Stimulated activated CD4-positive, alpha-beta T cell treated with anti-CD3 and anti-CD28 coated beads, Interleukin-12 subunit alpha, Interleukin-12 subunit beta, amount 100 ng/mL, for 24 hours (primary cell): ENCODE measurements at regions not wholly inside any gene's neighbourhood (a gene's known extent, or its start where the extent isn't known, plus 50 kb on each side); places are given as distances from the start of the nearest gene placed in this dataset.
"Not testable (repeated sequence)": the region's sequence is repeated elsewhere in the genome, so short reads cannot be mapped to it uniquely, and the experiment has no call there.

Experiments
- DNase-seq, 2 experiments: peaks; one replicate each; pipeline ENCODE4 v3.0.0-alpha.2; 2020; ENCODE audit warnings: low read depth in 2 of 2

DNA sequence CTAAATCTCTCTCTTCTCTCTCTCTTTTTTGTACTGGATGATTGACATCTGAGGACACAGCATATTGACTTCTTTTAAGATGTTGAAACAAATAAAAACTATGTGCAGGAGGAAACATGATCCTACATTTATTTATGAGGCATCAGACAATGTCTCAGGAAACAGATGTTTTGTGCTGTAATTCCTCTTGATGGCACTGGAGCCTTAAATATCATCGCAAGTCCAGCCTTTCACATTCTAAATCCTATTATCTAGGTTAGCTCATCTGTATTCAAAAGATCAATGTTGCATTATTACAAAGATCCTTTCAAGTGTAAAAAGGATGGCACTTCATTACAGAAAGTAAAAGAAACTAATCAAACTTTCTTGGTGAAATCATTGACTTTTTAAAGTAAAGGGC lies 63.9 kb downstream of the MAT2B start:
- no peak for DNase-seq

DNA sequence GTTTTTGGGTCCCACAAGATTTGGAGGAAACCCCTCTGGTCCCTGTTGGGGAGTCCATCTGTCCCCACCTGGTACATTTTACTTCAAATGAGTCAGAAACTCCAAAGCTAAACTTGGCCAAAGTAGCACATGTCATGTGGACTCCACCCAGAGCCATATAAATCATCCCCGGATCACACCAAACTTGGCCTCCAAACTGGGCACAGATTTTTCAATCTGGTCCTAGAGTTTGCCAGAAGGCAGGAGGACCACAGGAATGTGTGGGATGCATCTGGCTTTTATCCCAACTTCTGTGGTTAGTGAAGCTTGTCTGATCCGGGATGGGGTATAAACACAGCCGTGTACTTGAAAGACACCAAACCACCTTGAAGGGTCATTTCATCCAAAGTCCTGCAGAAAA lies 66.3 kb downstream of the MAT2B start:
- no peak for DNase-seq

DNA sequence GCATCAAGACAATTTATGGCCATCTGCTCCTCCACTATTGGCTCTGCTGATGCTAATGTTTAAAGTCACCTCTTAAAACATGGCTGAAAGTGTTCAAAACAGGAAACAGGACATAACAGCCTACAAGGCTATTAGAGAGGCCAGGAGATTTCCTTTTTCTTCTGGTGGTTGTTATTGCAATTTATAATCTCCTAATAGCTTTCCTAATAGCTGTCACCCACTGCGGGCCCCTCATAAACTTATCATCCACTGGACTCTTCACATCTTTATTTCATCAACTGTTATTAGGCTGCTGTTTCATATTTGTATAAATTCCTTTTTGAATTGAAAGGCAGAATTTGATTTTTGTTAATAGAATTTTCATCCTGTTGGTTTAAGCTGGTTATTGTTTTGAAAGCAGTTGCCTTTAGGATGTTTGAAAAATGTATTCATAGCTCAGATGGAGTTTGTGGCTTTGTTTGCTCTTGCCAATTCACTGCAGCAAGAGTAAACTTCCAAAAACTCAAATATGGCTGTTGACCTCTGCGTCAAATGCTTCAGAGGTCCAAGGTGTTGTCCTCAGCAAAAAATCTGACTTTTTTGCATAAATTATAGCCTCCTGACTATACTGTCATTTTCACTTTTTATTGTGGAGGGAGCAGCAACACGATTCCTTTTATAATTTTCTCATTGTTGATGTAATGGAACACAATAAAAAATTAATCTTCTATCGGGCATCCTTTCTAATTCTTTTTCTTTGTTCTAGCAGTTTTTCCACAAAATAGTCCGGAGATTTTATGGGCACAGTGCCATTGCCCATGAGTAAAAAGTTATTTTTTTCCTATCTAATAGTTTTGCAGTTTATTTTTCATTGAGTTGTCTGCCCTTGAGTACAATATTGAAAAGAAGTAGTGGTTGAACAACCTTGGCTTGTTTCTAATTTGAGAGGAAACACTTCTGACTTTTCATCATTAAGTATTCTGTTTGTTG lies 69.3 kb downstream of the MAT2B start:
- DNase-seq: no peak

DNA sequence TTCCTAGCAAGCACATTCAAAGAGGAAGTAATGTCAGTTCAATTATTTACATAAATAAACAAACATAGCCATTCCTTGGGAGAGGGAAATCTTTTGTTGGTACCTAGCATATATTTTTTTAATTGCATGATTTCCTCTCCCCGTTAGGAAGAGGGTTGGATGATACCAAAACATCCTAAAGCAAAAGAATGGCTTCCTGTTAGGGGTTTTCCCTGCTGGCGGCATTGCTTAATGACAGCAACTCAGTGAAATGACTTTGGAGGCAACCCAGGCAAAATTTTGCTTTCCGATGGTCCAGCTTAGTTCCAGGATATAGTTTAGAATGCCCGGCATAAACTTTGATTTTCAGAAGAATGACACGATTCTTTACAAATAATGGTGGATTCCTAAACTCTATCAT lies 73.2 kb downstream of the MAT2B start:
- no peak for DNase-seq

DNA sequence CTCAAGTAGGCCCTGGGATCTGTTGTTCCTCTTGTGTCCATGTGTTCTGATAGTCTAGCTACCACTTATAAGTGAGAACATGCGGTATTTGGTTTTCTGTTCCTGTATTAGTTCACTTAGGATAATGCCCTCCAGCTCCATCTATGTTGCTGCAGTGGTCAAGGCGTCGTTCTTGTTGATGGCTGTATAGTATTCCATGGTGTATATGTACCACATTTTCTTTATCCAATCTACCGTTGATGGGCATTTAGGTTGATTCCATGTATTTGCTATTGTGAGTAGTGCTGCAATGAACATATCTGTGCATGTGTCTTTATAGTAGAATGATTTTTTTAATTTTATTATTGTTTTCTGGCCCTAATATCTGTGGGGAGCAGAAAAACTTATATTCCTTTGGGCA lies 74.3 kb downstream of the MAT2B start:
- DNase-seq: no peak

DNA sequence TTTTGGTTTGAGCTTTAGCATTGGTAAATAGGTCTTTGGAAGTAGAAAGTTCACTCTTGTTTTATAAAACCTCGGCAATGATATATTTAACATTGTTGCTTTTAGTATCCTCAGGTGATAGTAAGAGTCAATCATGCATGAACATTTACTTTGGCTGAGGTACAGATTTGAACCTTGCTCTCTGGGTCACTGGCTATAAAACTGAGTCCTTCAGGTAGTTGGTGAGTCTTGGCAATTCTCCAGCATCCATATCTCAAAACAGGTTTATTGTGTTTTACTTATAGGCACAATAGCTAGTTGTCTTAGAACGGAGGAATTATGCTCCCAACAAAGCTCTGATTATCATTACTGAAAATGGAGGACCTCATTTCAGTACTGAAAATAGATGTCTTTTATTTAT lies 75.1 kb downstream of the MAT2B start:
- DNase-seq: no peak

DNA sequence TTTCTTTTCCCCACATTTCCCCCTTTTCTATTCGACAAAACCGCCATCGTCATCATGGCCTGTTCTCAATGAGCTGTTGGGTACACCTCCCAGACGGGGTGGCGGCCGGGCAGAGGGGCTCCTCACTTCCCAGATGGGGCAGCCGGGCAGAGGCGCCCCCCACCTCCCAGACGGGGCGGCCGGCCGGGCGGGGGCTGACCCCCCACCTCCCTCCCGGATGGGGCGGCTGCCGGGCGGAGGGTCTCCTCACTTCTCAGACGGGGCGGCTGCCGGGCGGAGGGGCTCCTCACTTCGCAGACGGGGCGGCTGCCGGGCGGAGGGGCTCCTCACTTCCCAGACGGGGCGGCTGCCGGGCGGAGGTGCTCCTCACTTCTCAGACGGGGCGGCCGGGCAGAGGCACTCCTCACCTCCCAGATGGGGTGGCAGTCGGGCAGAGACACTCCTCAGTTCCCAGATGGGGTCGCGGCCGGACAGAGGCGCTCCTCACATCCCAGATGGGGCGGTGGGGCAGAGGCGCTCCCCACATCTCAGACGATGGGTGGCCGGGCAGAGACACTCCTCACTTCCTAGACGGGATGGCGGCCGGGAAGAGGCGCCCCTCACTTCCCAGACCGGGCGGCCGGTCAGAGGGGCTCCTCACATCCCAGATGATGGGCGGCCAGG lies 78.2 kb downstream of the MAT2B start:
- not testable (repeated sequence) for DNase-seq

DNA sequence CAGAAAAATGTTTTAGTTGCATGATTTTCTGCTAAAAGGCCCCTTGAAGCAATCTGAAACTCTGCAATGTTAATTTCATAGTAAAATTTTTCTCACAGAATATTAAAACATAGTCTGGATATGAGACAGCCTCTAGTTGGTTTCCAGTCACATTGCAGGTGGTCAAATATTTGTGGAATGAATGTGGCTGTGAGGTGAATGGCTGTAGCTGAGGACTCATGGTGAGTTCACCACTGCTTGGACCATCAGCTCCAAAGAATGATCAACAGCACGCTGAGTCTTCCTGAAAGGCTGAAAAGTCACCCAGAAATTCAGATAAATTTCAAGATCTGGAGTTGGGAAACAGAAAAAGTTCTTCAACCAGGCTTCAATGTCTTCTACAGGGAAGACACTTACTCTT lies 79.8 kb downstream of the MAT2B start:
- no peak for DNase-seq

DNA sequence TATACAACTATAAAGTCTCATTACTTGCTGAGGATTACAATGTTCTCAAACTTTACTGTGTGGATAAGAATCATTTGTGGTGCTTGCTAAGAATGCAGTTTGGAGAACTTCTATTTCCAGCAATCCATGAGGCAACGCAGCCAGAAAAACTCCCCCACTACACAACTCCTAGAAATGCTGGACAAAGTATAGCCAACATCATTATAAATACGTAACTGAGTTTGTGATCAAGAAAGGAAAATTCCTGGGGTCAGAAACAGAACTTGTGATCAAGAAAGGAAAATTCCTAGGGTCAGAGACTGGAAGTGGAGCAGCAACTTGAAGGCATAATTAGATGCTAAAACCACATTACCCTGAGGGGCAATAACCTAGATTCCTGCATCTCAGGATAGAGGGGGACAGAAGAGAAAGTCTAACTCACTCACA lies 81.1 kb downstream of the MAT2B start:
- DNase-seq: no peak

DNA sequence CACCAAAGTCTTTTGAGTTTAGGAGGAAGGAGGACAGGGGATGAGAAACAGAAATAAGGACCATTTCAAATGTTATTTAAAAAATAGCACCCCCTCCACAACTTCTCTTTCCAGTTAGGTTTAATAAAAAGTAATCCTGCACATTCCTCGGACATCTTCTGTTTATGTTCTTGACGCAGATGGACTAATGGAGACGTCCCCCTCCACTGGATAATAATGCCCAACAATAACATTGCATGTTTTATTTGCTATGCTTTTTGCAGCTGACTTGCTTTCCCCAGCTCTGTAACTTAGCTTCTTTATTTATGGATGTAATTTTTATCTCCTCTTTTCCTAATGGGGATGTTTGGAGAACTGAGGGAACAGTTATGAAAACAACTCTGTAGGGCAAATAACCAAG lies 89.5 kb downstream of the MAT2B start:
- no peak for DNase-seq

DNA sequence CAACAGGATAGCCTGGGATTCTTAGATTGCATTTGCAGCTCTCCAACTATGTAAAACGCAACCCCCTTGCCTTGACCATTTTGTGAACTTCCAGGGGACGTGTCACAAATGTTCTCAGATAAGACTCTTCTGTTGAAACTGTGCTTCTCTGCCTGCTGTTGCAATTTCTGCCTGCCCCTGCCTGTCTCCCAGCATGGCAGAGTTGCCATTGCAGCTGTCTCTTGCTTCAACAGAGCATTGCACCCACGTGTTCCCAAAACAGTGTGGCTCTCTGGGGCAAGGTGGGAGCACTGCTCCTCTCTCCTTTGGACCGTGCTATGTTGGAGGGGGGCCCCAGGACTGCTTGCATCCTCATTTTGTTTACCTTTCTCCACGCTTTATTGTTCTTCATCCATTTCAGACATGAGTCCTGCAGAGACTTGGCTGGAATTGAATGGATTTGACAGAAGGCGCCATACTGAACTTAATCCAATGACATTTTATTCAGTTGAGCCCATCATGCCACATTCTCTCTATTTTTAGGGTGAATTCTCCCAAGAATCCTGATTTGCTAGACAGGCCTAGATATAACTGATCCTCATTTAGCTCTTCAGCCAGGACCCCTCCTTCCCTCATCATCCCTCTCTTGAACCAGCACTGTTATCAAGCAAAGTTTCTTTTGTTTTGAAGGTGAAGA lies 90.7 kb downstream of the MAT2B start:
- no peak for DNase-seq

DNA sequence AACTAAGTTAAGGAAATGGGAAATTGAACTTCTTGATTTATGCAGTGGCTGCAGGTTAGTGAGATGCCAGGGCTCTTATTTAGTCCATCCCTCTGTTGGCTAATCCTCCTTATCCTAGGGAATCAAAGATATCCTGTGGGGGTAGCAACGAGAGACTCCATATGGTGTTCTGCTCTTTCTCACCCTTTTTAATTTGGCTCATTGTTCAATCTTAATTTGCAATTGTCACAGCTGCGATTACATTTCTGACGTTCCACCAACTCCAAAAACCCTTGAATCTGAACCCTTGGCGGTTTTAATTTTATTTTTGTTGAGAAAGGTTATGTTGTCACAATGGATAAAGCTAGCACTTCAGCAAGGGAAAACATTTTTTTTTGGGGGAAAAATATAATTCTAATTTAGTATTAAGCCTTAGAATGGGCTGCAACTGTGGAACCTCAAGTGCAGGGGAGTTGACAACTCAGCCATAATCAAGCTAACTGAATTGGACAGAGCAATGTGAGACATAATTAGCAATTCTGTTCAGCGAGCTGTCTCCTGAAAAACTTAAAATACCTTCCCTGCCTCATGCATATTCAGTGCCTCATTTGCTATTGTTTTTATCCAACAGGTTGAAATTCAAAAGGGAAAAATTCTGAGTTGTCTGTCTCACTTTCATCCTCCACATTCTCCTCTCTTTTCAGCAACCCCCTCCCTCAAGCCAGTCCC lies 91.3 kb downstream of the MAT2B start:
- DNase-seq: no peak

DNA sequence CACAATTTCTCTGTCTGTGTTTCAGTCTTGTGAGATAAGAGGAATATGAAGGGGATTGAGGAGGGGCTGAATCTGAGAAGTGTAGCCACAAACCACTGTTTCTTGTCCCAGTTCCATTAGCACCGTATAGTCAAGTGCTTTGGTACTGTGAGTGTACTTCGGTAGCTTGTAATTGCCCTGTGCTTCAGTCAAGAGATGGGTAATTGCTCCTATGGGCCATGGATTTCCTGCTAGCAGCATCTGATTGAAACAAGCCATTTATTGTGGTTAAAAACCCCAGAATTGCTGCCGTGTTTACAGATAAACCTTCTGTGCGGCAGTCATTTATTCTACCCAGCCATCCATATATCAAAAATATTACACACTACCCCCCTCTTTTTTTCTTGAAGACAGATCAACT lies 98.6 kb downstream of the MAT2B start:
- no peak for DNase-seq

DNA sequence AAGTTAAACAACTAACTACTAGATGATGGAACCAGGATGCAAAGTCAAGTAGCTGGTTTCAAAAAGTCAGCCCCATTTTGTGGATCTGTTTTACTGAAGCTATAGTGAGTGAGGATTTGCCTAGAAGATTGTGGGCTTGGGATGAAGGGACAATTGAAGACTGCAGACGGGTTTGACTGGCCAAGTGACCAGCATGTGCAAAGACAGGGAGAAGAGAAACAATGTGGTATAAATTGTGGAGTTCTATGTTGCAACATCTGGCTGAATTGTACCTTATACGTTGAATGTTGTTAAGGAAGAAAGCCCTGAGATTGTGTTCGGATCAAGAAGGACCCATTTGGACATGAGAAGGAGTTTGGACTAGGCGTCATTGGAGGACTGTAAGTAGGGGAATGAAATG lies 101.8 kb downstream of the MAT2B start:
- no peak for DNase-seq

DNA sequence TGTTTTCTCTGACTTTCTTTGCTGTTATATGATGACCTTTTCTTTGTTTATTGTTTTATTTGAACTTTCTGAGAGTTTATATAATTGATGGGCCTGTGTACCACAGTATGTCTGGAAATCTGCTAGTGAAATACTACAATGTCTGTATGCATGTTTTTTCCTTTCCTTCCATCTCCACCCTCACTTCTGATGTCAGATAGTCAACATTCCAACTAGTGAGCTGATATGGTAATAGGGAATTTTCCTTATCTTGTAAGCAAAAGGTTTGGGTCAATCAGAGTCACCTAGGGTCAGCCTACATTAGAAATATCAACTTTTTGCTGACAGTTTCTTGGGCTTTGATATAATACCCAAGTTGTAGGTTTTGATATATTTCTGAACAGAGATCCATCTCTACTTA lies 103.2 kb downstream of the MAT2B start:
- DNase-seq: no peak

DNA sequence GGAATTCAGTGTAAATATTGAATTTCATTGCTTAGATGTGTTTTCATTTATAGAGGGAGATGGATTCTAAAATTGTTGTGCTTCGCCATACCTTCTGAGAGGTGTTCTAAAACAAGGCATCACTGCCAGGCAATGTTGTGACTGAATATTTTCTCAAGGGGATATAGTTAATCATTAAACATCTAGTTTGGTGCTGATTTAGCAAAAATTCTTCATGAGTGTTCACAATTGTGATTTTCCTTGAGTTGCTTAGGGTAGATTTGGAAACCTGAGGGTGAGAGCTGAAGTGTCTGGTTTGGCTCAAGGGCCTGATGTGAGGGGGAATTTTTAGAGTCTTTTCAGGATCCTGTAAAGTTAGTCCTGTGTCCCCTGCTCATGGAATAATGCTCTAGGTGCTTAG lies 104.5 kb downstream of the MAT2B start:
- DNase-seq: no peak

DNA sequence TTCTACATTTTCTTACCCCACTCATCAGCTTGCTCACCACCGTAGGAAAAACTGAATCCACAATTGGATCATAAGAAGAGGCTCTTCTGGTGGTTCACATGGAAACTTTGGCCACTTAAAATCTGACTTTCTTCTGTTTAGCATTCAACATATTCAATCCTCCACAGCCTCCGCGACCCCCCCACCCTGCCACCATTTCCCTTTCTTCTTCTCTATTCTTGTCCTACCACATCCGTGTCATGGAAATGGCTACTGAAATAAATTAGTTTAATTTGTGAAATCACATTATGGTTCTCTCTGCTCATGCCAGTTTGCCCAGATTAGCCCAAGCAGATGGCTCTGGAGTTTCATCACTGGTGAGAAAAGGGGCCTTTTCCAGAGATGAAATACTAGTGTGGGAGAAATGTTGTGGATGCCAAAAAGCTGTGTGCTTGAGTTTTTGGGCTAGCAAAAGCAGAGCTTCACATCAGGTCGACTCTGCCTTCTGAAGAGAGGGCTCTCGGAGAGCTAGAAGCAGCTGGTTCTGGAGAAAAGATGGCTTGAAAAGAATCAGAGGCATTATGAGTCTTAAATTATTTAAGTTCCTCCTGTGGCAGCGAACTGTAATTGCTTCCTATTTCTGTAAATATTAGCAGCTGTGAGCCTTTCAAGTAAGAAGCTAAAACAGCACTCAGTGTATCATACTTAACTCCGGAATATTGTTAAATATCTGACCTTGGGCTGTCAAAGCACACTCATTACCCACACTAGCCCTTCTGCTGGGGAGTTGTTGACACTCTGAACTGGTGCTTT lies 107.1 kb downstream of the MAT2B start:
- no peak for DNase-seq

DNA sequence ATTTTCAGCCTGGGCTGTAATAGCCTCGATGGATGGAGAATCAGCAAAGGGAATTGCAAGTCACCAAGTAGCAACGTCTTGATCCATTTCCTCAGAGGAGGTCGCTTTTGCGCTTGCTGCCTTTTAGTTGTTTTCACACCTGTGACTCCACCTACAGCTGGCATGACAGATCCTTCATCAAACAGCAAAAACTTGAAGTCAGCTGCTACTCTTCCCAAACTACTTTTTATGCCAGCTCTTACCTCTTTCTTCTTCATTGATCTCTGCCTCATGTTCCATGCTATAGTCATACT lies 107.7 kb downstream of the MAT2B start:
- no peak for DNase-seq

DNA sequence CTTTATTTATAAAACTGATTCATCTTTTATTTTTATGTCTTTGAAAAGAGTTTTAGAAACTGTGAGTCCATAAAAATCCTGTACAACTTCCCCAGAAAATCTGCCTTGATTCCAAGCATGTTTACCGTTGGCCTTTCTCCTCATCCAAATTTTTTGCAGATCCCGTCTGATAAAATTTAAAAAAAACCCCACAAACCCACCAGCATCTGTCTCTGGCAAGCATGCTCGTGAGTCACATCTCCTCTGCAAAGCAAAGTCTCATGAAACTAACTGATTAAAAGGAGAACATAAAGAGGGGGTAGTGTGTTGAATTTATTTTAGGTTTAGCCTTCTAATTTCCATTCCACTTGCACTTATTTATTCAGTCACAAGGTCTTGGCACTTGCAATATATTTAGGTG lies 109.4 kb downstream of the MAT2B start:
- DNase-seq: no peak

DNA sequence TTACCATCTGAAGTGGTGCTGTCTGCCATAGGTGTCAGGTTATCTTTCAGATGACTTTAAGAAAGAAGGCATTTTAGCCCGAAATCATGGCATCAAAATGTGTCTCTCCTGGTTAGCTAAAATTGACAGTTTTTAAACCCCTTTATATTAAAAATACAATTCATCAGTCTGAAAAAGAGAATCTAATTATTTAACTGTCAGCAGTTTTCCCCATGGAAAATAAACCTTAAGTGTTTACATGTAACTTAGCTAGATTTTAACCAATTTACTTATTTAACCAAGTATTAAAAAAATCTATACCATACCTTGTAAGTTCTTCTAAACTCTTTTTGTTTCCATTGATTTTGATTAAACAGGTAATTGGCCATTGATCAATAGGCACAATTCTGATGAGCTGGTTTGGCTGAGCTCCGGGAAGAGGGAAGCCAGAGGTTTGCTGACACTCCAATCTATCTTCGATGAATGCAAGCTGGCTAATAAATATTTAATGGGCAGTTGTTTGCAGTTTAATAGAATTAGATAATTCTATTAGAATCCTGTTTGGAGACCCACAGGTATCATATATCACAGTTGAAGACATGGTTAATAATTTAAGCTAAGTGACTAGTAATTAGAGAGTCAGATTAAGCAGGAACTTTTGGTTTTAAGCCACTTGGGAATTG lies 114.0 kb downstream of the MAT2B start:
- DNase-seq: no peak

DNA sequence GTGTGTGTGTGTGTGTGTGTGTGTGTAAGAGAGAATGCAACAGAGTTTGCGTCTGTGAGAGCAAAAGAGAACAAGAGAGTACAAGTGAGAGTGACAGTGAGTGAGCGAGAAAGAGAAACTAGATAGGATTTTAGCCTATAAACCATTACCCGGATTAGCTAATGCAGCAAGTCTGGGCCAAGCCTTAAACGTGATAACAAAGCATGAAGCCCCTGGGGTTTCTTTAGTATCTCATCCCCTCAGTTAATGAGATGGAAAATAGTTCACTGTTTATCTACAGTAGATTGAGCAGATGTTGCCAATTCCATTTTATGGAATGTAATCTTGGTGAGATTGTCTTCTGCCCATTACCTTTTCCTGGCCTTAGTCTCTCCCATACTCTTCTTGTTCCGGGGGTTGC lies 114.5 kb downstream of the MAT2B start:
- no peak for DNase-seq
